ENCODE measurements at regions not wholly inside any gene's neighbourhood (a gene's known extent, or its start where the extent isn't known, plus 50 kb on each side); places are given as distances from the start of the nearest gene placed in this dataset.

DNA sequence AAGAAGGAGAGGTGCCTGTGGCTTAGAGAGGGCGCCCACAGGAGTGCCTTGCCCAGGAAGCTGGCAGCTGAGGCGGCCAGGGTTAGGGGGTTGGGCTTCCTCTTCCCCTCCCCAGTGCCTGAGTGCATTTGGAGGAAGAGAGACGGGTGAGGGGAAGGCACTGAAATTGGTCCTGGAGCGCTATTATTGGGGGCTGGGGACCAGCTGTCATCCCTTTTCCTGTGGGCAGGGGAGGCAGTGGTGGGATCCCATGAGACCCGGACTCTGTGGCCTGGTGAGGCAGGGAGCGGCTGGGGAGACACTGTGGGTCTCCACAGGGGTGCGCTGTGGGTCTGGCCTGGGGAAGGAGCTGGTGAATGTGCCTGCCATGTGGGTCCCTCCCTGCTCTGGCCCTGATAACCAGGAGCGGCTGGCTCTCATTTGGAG, 259.7 kb downstream of the SEC14L1 start:
- no peak overlapping the region for H3K27ac ChIP-seq (ENCODE audit: low read length)

DNA sequence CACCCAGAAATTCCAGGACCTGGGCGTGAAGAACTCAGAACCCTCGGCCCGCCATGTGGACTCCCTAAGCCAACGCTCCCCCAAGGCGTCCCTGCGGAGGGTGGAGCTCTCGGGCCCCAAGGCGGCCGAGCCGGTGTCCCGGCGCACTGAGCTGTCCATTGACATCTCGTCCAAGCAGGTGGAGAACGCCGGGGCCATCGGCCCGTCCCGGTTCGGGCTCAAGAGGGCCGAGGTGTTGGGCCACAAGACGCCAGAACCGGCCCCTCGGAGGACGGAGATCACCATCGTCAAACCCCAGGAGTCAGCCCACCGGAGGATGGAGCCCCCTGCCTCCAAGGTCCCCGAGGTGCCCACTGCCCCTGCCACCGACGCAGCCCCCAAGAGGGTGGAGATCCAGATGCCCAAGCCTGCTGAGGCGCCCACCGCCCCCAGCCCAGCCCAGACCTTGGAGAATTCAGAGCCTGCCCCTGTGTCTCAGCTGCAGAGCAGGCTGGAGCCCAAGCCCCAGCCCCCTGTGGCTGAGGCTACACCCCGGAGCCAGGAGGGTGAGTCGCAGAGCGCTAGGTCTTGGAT, 261.5 kb downstream of the SEC14L1 start:
- Histone ChIP-seq H3K27ac (ENCODE audit: low read length) (no peak overlapping the region), H3K36me3 (ENCODE audit: control insufficient read depth, insufficient read depth, low read length) (peaks cover 5% of the 10 kb centered on the region; the same call in 1 of the 2 replicates), H3K9me3 (ENCODE audit: control insufficient read depth, insufficient read depth, low read length) (no peaks in the 10 kb centered on the region), H3K4me3 (ENCODE audit: low read length) (no peak overlapping the region; the same call in 1 of the 2 replicates), H3K27me3 (ENCODE audit: control insufficient read depth, insufficient read depth, low read length) (no peaks in the 10 kb centered on the region), H3K4me1 (ENCODE audit: control insufficient read depth, insufficient read depth, low read length) (no peaks in the 10 kb centered on the region)
- whole genome bisulfite sequencing (ENCODE audit: insufficient coverage, insufficient read length) = no CpG with 5 or more reads among the region's 34 CpGs
- DNase-seq (ENCODE audit: low read depth, low spot score) = no peak

More for the DNA sequence above, 259.7 kb downstream of the SEC14L1 start:
- DNase-seq (ENCODE audit: low read depth, low spot score) = no peak
- Histone ChIP-seq H3K4me1 (ENCODE audit: control insufficient read depth, insufficient read depth, low read length) (no peaks in the 10 kb centered on the region), H3K36me3 (ENCODE audit: control insufficient read depth, insufficient read depth, low read length) (peaks cover 5% of the 10 kb centered on the region; the same call in 1 of the 2 replicates), H3K9me3 (ENCODE audit: control insufficient read depth, insufficient read depth, low read length) (no peaks in the 10 kb centered on the region), H3K4me3 (ENCODE audit: low read length) (no peak overlapping the region), H3K27me3 (ENCODE audit: control insufficient read depth, insufficient read depth, low read length) (no peaks in the 10 kb centered on the region)
- no CpG with 5 or more reads among the region's 8 CpGs for WGBS (ENCODE audit: insufficient coverage, insufficient read length)

- Histone ChIP-seq H3K4me1 (ENCODE audit: control insufficient read depth, insufficient read depth, low read length) (peaks cover 7% of the 10 kb centered on the region), H3K27me3 (ENCODE audit: control insufficient read depth, insufficient read depth, low read length) (no peaks in the 10 kb centered on the region), H3K4me3 (ENCODE audit: low read length) (no peak overlapping the region), H3K27ac (ENCODE audit: low read length) (no peak overlapping the region), H3K9me3 (ENCODE audit: control insufficient read depth, insufficient read depth, low read length) (no peaks in the 10 kb centered on the region), H3K36me3 (ENCODE audit: control insufficient read depth, insufficient read depth, low read length) (peaks cover 5% of the 10 kb centered on the region; the same call in 1 of the 2 replicates)
- no CpG with 5 or more reads among the region's 9 CpGs for WGBS (ENCODE audit: insufficient coverage, insufficient read length)
- no peak for DNase-seq (ENCODE audit: low read depth, low spot score)
These were observed 263.1 kb downstream of the SEC14L1 start for GRCh38 chr17:77403854-77404253.

DNA sequence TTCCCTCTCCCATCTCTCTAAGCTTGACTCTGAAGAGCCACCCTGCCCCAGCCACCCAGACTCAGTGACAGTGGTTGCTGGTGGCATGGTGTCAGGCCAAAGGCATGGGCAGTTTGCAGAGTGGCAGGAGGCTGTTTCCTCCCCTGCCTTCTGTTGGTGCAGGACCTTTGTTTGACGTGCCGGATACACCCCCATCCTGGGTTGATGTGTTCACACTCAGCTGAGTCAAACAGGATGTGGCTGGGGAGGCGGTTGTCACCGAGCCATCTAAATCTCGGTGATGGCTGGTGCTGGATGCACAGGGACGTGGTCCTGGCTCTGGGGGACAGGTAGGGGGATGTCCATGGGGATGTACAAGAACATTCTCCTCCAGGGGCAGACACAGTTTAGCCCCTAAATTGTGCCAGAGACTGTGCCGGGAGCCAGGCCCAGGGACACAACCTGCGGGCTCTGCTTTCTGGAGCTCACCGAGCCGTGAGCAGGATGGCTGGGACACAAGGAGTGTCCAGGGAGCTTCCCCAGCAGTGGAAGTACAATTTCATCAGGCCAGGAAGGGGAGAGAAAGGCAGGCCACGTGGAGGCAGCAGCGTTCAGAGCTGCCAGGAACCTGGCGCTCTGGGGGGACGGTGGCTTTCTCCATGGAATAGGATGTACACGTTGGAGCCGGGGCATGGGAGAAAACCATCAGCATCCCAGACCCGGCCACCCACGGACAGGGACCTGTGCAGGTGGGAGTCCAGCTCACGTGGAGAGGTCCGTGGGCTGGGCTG, 264.2 kb downstream of the SEC14L1 start:
- Histone ChIP-seq H3K9me3 (ENCODE audit: control insufficient read depth, insufficient read depth, low read length) (no peaks in the 10 kb centered on the region), H3K4me3 (ENCODE audit: low read length) (no peak overlapping the region), H3K27ac (ENCODE audit: low read length) (no peak overlapping the region), H3K27me3 (ENCODE audit: control insufficient read depth, insufficient read depth, low read length) (no peaks in the 10 kb centered on the region), H3K36me3 (ENCODE audit: control insufficient read depth, insufficient read depth, low read length) (peaks cover 5% of the 10 kb centered on the region; the same call in 1 of the 2 replicates), H3K4me1 (ENCODE audit: control insufficient read depth, insufficient read depth, low read length) (peaks cover 9% of the 10 kb centered on the region)
- WGBS (ENCODE audit: insufficient coverage, insufficient read length) = no CpG with 5 or more reads among the region's 20 CpGs
- DNase-seq (ENCODE audit: low read depth, low spot score) = no peak

- Histone ChIP-seq H3K4me1 (ENCODE audit: control insufficient read depth, insufficient read depth, low read length) (peaks cover 9% of the 10 kb centered on the region), H3K9me3 (ENCODE audit: control insufficient read depth, insufficient read depth, low read length) (no peaks in the 10 kb centered on the region), H3K27me3 (ENCODE audit: control insufficient read depth, insufficient read depth, low read length) (no peaks in the 10 kb centered on the region), H3K27ac (ENCODE audit: low read length) (no peak overlapping the region), H3K36me3 (ENCODE audit: control insufficient read depth, insufficient read depth, low read length) (peaks cover 5% of the 10 kb centered on the region; the same call in 1 of the 2 replicates), H3K4me3 (ENCODE audit: low read length) (no peak overlapping the region)
- no peak for DNase-seq (ENCODE audit: low read depth, low spot score)
- no CpG with 5 or more reads among the region's 11 CpGs for WGBS (ENCODE audit: insufficient coverage, insufficient read length)
These were observed 265.3 kb downstream of the SEC14L1 start for GRCh38 chr17:77405867-77406732.

DNA sequence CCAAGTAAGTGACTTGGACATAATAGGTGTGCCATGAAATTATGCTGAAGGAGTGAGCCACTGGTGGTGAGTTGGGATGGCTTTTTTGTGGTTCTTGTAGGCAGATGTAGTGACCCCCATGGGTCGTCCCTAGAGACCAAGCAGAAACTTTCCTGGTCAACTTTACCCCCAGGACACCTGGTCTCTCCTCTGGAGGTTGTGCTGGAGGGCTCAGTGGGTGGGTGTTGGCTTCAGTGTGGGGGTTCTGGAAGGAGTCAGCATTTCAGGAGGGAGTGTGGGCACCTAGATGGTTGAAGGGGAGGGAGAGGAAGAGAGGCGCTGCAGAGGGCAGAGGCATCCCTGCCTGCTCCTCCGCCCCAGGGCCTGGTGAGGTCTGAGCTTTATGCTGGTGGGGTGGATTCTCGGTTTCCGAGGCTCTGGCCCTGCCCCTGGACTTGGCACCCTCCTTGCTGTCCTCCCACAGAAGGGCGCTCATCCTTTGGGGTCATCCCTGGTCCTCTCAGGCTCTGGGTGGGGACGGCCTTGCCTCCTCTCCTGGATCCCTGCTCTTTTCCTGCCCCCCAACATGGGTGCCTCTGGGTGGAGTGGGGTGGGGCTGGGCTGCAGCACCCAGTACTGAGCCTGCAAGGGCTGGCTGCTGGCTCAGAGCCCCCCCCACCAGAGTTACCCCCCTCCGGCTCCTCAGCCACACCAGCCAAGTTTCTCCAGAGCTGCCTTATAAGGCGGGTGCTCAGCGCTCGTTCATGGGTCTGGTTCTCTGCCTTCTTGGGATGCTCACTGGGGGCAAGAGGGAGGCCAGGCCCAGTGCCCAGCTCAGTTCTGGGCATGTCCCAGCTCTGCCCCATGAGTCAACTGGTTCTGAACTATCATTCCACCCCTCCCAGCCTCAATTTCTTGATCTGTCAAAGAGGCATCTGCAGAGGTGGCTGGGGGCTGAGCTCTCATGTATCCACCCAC, 266.8 kb downstream of the SEC14L1 start:
- Histone ChIP-seq H3K4me1 (ENCODE audit: control insufficient read depth, insufficient read depth, low read length) (peaks cover 9% of the 10 kb centered on the region), H3K27me3 (ENCODE audit: control insufficient read depth, insufficient read depth, low read length) (no peaks in the 10 kb centered on the region), H3K4me3 (ENCODE audit: low read length) (no peak overlapping the region), H3K9me3 (ENCODE audit: control insufficient read depth, insufficient read depth, low read length) (no peaks in the 10 kb centered on the region), H3K27ac (ENCODE audit: low read length) (no peak overlapping the region), H3K36me3 (ENCODE audit: control insufficient read depth, insufficient read depth, low read length) (no peaks in the 10 kb centered on the region; the same call in 1 of the 2 replicates)
- no CpG with 5 or more reads among the region's 11 CpGs for WGBS (ENCODE audit: insufficient coverage, insufficient read length)
- DNase-seq (ENCODE audit: low read depth, low spot score) = no peak

DNA sequence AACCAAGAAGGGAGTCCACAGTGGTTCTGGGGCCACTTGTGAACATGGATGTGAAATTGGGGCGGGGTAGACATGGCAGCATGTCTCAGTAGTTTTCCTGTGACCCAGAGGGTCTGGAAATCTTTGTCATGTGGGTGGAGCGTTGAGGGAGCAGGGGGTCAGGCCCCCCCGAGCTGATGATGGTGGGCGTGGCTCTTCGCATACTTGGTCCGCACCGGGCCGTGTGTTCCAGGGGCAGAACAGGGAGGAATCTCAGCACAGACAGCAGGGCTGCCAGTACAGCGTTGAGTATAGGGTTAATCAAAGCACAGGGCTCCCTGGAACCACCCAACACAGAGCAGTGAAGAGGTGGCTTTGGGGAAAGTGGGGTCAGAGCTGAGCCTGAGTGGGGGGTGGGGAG, 267.5 kb downstream of the SEC14L1 start:
- no peak for DNase-seq (ENCODE audit: low read depth, low spot score)
- H3K36me3 ChIP-seq (ENCODE audit: control insufficient read depth, insufficient read depth, low read length) = no peaks in the 10 kb centered on the region; the same call in 1 of the 2 replicates
- no peaks in the 10 kb centered on the region for H3K27me3 ChIP-seq (ENCODE audit: control insufficient read depth, insufficient read depth, low read length)
- H3K4me3 ChIP-seq (ENCODE audit: low read length) = no peak overlapping the region
- no CpG with 5 or more reads among the region's 9 CpGs for WGBS (ENCODE audit: insufficient coverage, insufficient read length)
- no peaks in the 10 kb centered on the region for H3K9me3 ChIP-seq (ENCODE audit: control insufficient read depth, insufficient read depth, low read length)
- H3K27ac ChIP-seq (ENCODE audit: low read length) = no peak overlapping the region
- peaks cover 9% of the 10 kb centered on the region for H3K4me1 ChIP-seq (ENCODE audit: control insufficient read depth, insufficient read depth, low read length)

- H3K27me3 ChIP-seq (ENCODE audit: control insufficient read depth, insufficient read depth, low read length) = no peaks in the 10 kb centered on the region
- no CpG with 5 or more reads among the region's 34 CpGs for WGBS (ENCODE audit: insufficient coverage, insufficient read length)
- H3K27ac ChIP-seq (ENCODE audit: low read length) = no peak overlapping the region
- H3K4me1 ChIP-seq (ENCODE audit: control insufficient read depth, insufficient read depth, low read length) = peaks cover 9% of the 10 kb centered on the region
- no peaks in the 10 kb centered on the region; the same call in 1 of the 2 replicates for H3K36me3 ChIP-seq (ENCODE audit: control insufficient read depth, insufficient read depth, low read length)
- DNase-seq (ENCODE audit: low read depth, low spot score) = no peak
- H3K4me3 ChIP-seq (ENCODE audit: low read length) = no peak overlapping the region
- no peaks in the 10 kb centered on the region for H3K9me3 ChIP-seq (ENCODE audit: control insufficient read depth, insufficient read depth, low read length)
These were observed 268.8 kb downstream of the SEC14L1 start for GRCh38 chr17:77409282-77410161.

- Histone ChIP-seq H3K9me3 (ENCODE audit: control insufficient read depth, insufficient read depth, low read length) (no peaks in the 10 kb centered on the region), H3K27ac (ENCODE audit: low read length) (no peak overlapping the region), H3K4me3 (ENCODE audit: low read length) (no peak overlapping the region), H3K27me3 (ENCODE audit: control insufficient read depth, insufficient read depth, low read length) (no peaks in the 10 kb centered on the region), H3K36me3 (ENCODE audit: control insufficient read depth, insufficient read depth, low read length) (peaks cover under 1% of the 10 kb centered on the region; the same call in 1 of the 2 replicates), H3K4me1 (ENCODE audit: control insufficient read depth, insufficient read depth, low read length) (peaks cover 9% of the 10 kb centered on the region)
- WGBS (ENCODE audit: insufficient coverage, insufficient read length) = no CpG with 5 or more reads among the region's 13 CpGs
- no peak for DNase-seq (ENCODE audit: low read depth, low spot score)
These were observed 269.7 kb downstream of the SEC14L1 start for GRCh38 chr17:77410470-77410869.

Data from iPS DF 6.9 (cell line).